H1 (cell line): ENCODE measurements at regions not wholly inside any gene's neighbourhood (a gene's known extent, or its start where the extent isn't known, plus 50 kb on each side); places are given as distances from the start of the nearest gene placed in this dataset.

Source experiments
- ATF2 ChIP-seq: IDR thresholded peaks from 2 replicates; pipeline ENCODE4 v1.6.1; 2012; ENCODE audit warnings: low read length, inconsistent platforms
- CHD7 ChIP-seq: fragments of 300-600 bp; sonication (generic); IDR thresholded peaks from 2 replicates; pipeline ENCODE4 v1.7.1; 2012; ENCODE audit warnings: low read length, moderate library complexity, mild to moderate bottlenecking, inconsistent platforms; ENCODE audit not compliant: insufficient replicate concordance
- GABPA ChIP-seq: IDR thresholded peaks from 2 replicates; pipeline ENCODE4 v1.6.1; 2011; ENCODE audit warnings: mild to moderate bottlenecking, low read length, moderate library complexity, borderline replicate concordance; ENCODE audit not compliant: insufficient read depth
- HDAC2 ChIP-seq, 2 experiments: fragments of 300-600 bp in 1 of 2; sonication (generic) in 1 of 2; IDR thresholded peaks; 2 replicates each; pipeline ENCODE4 v1.6.1; 2011 to 2012; ENCODE audit warnings: low read depth in 2 of 2, low read length in 2 of 2, mild to moderate bottlenecking in 2 of 2, moderate library complexity in 2 of 2, borderline replicate concordance in 1 of 2, inconsistent platforms in 1 of 2
- PHF8 ChIP-seq: fragments of 200-600 bp; sonication (generic); conservative IDR thresholded peaks from 2 replicates; pipeline ENCODE4 v1.7.1; 2012; ENCODE audit warnings: low read depth, mild to moderate bottlenecking, inconsistent platforms, low read length, moderate library complexity
- RBBP5 ChIP-seq: IDR thresholded peaks from 2 replicates; pipeline ENCODE4 v1.7.1; 2012; ENCODE audit warnings: low read depth, mild to moderate bottlenecking, inconsistent platforms, low read length, moderate library complexity, borderline replicate concordance
- SIN3A ChIP-seq, 2 experiments: IDR thresholded peaks in 1 of 2; conservative IDR thresholded peaks in 1 of 2; 2 replicates each; pipeline ENCODE4 v1.6.1; 2011 to 2012; ENCODE audit warnings: low read length in 2 of 2, improper control_type of control experiment in 1 of 2, low read depth in 1 of 2, mild to moderate bottlenecking in 1 of 2
- TAF7 ChIP-seq: optimal IDR thresholded peaks from 2 replicates; pipeline ENCODE3; 2011; ENCODE audit warnings: low read depth, mild to moderate bottlenecking, inconsistent platforms, low read length, moderate library complexity, borderline replicate concordance

GRCh38 chr20:7359739-7360138 lies 580.5 kb downstream of the HAO1 start (continued):
- TF ChIP-seq CHD7: no peak
- no peak for TF ChIP-seq SIN3A (conservative IDR thresholded peaks at IDR 0.05 in 1 of 2, IDR thresholded peaks at IDR 0.05 in 1 of 2; ENCODE audit: low read depth in 1 of 2, low read length in 2 of 2)
- TF ChIP-seq HDAC2 (IDR thresholded peaks at IDR 0.05; ENCODE audit: borderline replicate concordance in 1 of 2, low read depth in 2 of 2, low read length in 2 of 2): no peak
- TF ChIP-seq TAF7: no peak
- TF ChIP-seq ATF2: no peak
- TF ChIP-seq GABPA: no peak
- TF ChIP-seq PHF8: no peak
- TF ChIP-seq RBBP5: no peak
